ENCODE measurements at regions not wholly inside any gene's neighbourhood (a gene's known extent, or its start where the extent isn't known, plus 50 kb on each side); places are given as distances from the start of the nearest gene placed in this dataset.
A peak's percentile ranks its signal among the peaks of the same experiment; 100 is the strongest.

- TF ChIP-seq CTCF (IDR thresholded peaks at IDR 0.05; ENCODE audit: borderline replicate concordance, extremely low read depth, low read length, poor library complexity, severe bottlenecking) (peak; percentile 72), EZH2 (IDR thresholded peaks at IDR 0.05; ENCODE audit: borderline replicate concordance, low read depth, low read length, severe bottlenecking) (no peak)
Measured at GRCh38 chr10:45249978-45250693, 65.3 kb downstream of the OR13A1 start.
